Gastroesophageal sphincter (tissue), 4 donors: ENCODE measurements at regions not wholly inside any gene's neighbourhood (a gene's known extent, or its start where the extent isn't known, plus 50 kb on each side); places are given as distances from the start of the nearest gene placed in this dataset.

Experiments used
- ATAC-seq: fragments of 150-250 bp; one replicate; pipeline ENCODE4 v1.9.1; 2016; ENCODE audit warnings: mild to moderate bottlenecking, moderate library complexity
- H3K27ac ChIP-seq, 4 donors: fragments of 200-600 bp; sonication (generic) in 3 of 4; 1 replicate in 3 of 4; 2 replicates in 1 of 4; pipeline ENCODE4 v1.5.1; 2016 to 2019
- H3K27me3 ChIP-seq: fragments of 200-600 bp; sonication (generic); one replicate; pipeline ENCODE4 v1.5.1; 2019
- H3K36me3 ChIP-seq, 2 donors: fragments of 200-600 bp; sonication (generic); one replicate each; pipeline ENCODE4 v1.5.1; 2019; ENCODE audit warnings: control low read depth in 1 of 2
- H3K4me1 ChIP-seq, 3 donors: fragments of 200-600 bp; sonication (generic); 1 replicate in 2 of 3; 2 replicates in 1 of 3; pipeline ENCODE4 v1.5.1; 2016 to 2019; ENCODE audit warnings: control low read depth in 2 of 3
- H3K4me3 ChIP-seq, 2 donors: fragments of 200-600 bp; sonication (generic); one replicate each; pipeline ENCODE4 v1.5.1; 2019; ENCODE audit warnings: mild to moderate bottlenecking in 1 of 2, moderate library complexity in 1 of 2
- H3K9me3 ChIP-seq, 3 donors: fragments of 200-600 bp; sonication (generic); one replicate each; pipeline ENCODE4 v1.5.1; 2017 to 2019; ENCODE audit warnings: control low read depth in 2 of 3
- CTCF ChIP-seq, 4 experiments: fragments of 200-600 bp in 2 of 4; fragments of 450-650 bp in 2 of 4; sonication (generic) in 1 of 4; IDR thresholded peaks; one replicate each; pipeline ENCODE4 v1.5.1; 2017 to 2019; ENCODE audit warnings: antibody characterized with exemption in 4 of 4, mild to moderate bottlenecking in 2 of 4, moderate library complexity in 2 of 4
- EP300 ChIP-seq: sonication (generic); formaldehyde crosslinking; IDR thresholded peaks from one replicate; pipeline ENCODE4 v1.6.1; 2017; ENCODE audit warnings: antibody characterized with exemption, mild to moderate bottlenecking
- POLR2A ChIP-seq, 2 donors: fragments of 450-650 bp; IDR thresholded peaks; one replicate each; pipeline ENCODE4 v1.6.1; 2017; ENCODE audit warnings: antibody characterized with exemption in 2 of 2, mild to moderate bottlenecking in 2 of 2, moderate library complexity in 1 of 2
- POLR2AphosphoS5 ChIP-seq: sonication (generic); formaldehyde crosslinking; IDR thresholded peaks from one replicate; pipeline ENCODE4 v1.6.1; 2017; ENCODE audit warnings: antibody characterized with exemption
- WGBS, 2 donors: methylation state at CpG; one replicate each; pipeline ENCODE4 v1.1.5; 2018; ENCODE audit warnings: low coverage in 1 of 2; 5-methylcytosine and 5-hydroxymethylcytosine counted together

DNA sequence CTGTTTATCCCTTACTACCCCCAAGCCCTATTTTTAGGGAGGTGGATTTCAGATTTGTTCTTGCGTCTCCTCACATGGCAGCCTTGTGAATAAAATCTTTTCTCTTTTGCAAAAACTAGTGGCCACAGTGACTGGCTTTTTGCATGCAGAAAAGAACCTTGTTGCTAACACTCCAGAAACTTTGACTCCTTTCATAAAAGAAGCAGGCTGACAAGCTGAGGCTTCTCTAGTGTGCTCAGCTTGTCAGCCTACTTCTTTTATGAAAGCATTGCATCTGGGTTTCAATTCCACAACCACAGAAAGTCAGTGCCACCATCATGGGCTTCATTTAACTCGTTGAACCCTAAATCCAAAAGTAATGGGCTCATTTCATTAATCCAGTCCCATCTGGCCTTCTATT lies 761.0 kb upstream of the COBL start:
- ATAC-seq, result no peak

GRCh38 chr7:52074912-52075311 lies 758.3 kb upstream of the COBL start:
- Histone ChIP-seq H3K4me3 (no peak overlapping the region), H3K27ac (no peak overlapping the region), H3K36me3 (no peaks in the 10 kb centered on the region), H3K27me3 (no peaks in the 10 kb centered on the region), H3K9me3 (no peaks in the 10 kb centered on the region), H3K4me1 (no peaks in the 10 kb centered on the region)
- TF ChIP-seq EP300, result no peak
- no peak for TF ChIP-seq POLR2AphosphoS5
- no peak for TF ChIP-seq POLR2A (IDR thresholded peaks at IDR 0.05)
- no peak for TF ChIP-seq CTCF (IDR thresholded peaks at IDR 0.05)
- ATAC-seq, result no peak
- 74 to 84% methylated on average over 4 of the region's 4 CpGs for WGBS, 2 donors

More for the DNA sequence above, 761.0 kb upstream of the COBL start:
- Histone ChIP-seq H3K27me3 (no peaks in the 10 kb centered on the region), H3K4me3 (no peak overlapping the region), H3K9me3 (no peaks in the 10 kb centered on the region), H3K27ac (no peak overlapping the region), H3K4me1 (no peaks in the 10 kb centered on the region), H3K36me3 (no peaks in the 10 kb centered on the region)
- TF ChIP-seq POLR2A (IDR thresholded peaks at IDR 0.05) (no peak), POLR2AphosphoS5 (no peak), CTCF (IDR thresholded peaks at IDR 0.05) (no peak), EP300 (no peak)
- 81 to 100% methylated on average over 2 of the region's 2 CpGs for WGBS, 2 donors

- no peak overlapping the region for H3K27ac ChIP-seq
- H3K4me1 ChIP-seq, result no peaks in the 10 kb centered on the region
- H3K27me3 ChIP-seq, result no peaks in the 10 kb centered on the region
- no peak for TF ChIP-seq POLR2AphosphoS5
- TF ChIP-seq POLR2A (IDR thresholded peaks at IDR 0.05), result no peak
- TF ChIP-seq CTCF (IDR thresholded peaks at IDR 0.05), result no peak
- no peak for TF ChIP-seq EP300
- no peak overlapping the region for H3K4me3 ChIP-seq
- no peaks in the 10 kb centered on the region for H3K36me3 ChIP-seq
- ATAC-seq, result no peak
- H3K9me3 ChIP-seq, result no peaks in the 10 kb centered on the region
- WGBS, 2 donors, result 55 to 67% methylated on average over 1 to 2 of the region's 2 CpGs
These were observed 757.5 kb upstream of the COBL start for GRCh38 chr7:52074071-52074470.

DNA sequence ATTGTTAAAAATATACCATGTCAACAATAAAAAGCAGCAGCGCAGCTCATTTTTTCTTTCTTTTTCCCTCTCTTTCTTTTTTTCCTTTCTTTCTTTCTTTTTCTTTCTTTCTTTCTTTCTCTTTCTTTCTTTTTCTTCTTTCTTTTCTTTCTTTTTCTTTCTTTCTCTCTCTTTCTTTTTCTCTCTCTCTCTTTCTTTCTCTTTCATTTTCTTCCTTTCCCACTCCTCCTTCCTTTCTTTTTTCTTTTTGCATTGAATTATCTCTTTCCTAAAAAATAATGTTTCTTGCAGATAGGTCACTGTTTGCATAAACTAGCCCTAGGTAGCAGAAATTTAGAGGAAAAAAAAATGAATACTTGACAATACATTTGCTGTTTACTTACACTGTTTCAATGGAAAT lies 755.1 kb upstream of the COBL start:
- ATAC-seq, result no peak
- Histone ChIP-seq H3K27ac (no peak overlapping the region), H3K4me1 (no peaks in the 10 kb centered on the region), H3K36me3 (no peaks in the 10 kb centered on the region), H3K9me3 (no peaks in the 10 kb centered on the region), H3K4me3 (no peak overlapping the region), H3K27me3 (no peaks in the 10 kb centered on the region)
- TF ChIP-seq CTCF (IDR thresholded peaks at IDR 0.05) (no peak), EP300 (no peak), POLR2AphosphoS5 (no peak), POLR2A (IDR thresholded peaks at IDR 0.05) (no peak)
- WGBS, 2 donors, result 0 to 94% methylated on average over 1 of the region's 1 CpG

DNA sequence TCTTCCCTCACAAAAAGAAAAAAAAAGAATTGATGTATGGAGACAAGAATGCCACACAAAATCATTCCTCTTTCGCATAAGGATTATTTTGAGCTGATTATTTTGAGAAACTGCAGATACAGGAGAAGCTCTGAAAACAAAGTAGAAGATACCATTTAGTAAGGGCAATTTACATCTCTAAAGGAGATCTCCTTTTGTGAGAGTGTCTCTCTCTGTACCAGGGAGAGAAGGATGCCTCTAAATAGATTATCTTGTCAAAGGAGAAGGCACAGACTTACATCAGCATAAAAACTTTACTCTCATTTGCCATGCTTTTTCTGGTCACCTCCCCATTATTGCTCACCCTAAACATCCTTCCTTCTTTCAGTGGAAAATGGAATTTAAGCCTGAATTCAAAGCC lies 747.9 kb upstream of the COBL start:
- ATAC-seq, result no peak
- TF ChIP-seq EP300 (no peak), CTCF (IDR thresholded peaks at IDR 0.05) (no peak), POLR2A (IDR thresholded peaks at IDR 0.05) (no peak), POLR2AphosphoS5 (no peak)
- Histone ChIP-seq H3K9me3 (no peaks in the 10 kb centered on the region), H3K4me1 (no peaks in the 10 kb centered on the region), H3K27ac (no peak overlapping the region), H3K4me3 (no peak overlapping the region), H3K36me3 (no peaks in the 10 kb centered on the region), H3K27me3 (no peaks in the 10 kb centered on the region)
- 84 to 93% methylated on average over 1 of the region's 1 CpG for WGBS, 2 donors
